Type B pancreatic cell (in vitro differentiated cells): ENCODE measurements at regions not wholly inside any gene's neighbourhood (a gene's known extent, or its start where the extent isn't known, plus 50 kb on each side); places are given as distances from the start of the nearest gene placed in this dataset.

Experiments used
- DNase-seq: peaks from one replicate; pipeline ENCODE4 v3.0.0; 2021; ENCODE audit warnings: mixed read lengths; ENCODE audit not compliant: unreplicated experiment; ENCODE audit errors: extremely low spot score
- H3K27ac Mint-ChIP-seq: 2 replicates; pipeline ENCODE4 v1.8.0; 2021; ENCODE audit warnings: mild to moderate bottlenecking, mixed read lengths
- H3K27me3 Mint-ChIP-seq: 2 replicates; pipeline ENCODE4 v1.8.0; 2021; ENCODE audit warnings: mixed read lengths
- H3K36me3 Mint-ChIP-seq: 2 replicates; pipeline ENCODE4 v1.8.0; 2021; ENCODE audit warnings: mixed read lengths
- H3K4me1 Mint-ChIP-seq: one replicate; pipeline ENCODE4 v1.8.0; 2021; ENCODE audit warnings: mixed read lengths; ENCODE audit not compliant: unreplicated experiment
- H3K4me3 Mint-ChIP-seq: 2 replicates; pipeline ENCODE4 v1.8.0; 2021; ENCODE audit warnings: mild to moderate bottlenecking, mixed read lengths
- H3K9me3 Mint-ChIP-seq: 2 replicates; pipeline ENCODE4 v1.8.0; 2021; ENCODE audit warnings: mixed read lengths
- CTCF ChIP-seq: fragments of 200-600 bp; sonication (generic); conservative IDR thresholded peaks from 2 replicates; pipeline ENCODE4 v1.5.0; 2021; ENCODE audit warnings: antibody characterized with exemption, mild to moderate bottlenecking

GRCh38 chr20:60900618-60901017, 351.4 kb upstream of the CDH4 start:
- no peak for TF ChIP-seq CTCF
- peaks cover 3% of the 10 kb centered on the region for H3K27me3 Mint-ChIP-seq
- DNase-seq, result no peak
- no peak overlapping the region for H3K4me3 Mint-ChIP-seq
- peaks cover 4% of the 10 kb centered on the region for H3K9me3 Mint-ChIP-seq
- no peaks in the 10 kb centered on the region for H3K4me1 Mint-ChIP-seq
- H3K27ac Mint-ChIP-seq, result no peak overlapping the region
- H3K36me3 Mint-ChIP-seq, result no peaks in the 10 kb centered on the region

DNA sequence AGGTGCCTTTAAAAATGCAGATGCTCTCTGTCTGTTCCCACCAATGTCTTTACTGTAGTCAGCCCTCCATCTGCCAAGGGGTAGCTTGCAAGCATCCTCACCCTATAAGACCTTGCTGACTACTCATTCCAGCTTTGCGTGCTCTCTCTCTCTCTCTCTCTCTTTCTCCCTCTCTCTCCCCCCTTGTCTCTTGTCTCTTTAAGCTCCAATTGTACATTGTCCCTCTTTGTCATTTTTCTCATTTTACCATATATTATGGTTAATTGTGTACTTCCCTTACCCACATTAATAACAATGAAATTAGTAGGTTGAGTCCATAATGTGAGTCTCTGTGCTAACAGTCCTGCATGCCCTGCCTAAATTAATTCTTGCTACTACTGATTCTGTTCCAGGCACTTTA, 350.2 kb upstream of the CDH4 start:
- Mint-ChIP-seq H3K9me3 (peaks cover 4% of the 10 kb centered on the region), H3K4me1 (no peaks in the 10 kb centered on the region), H3K36me3 (no peaks in the 10 kb centered on the region), H3K4me3 (no peak overlapping the region), H3K27me3 (peaks cover 3% of the 10 kb centered on the region), H3K27ac (no peak overlapping the region)
- TF ChIP-seq CTCF, result no peak
- DNase-seq, result no peak

- Mint-ChIP-seq H3K27ac (no peak overlapping the region), H3K36me3 (no peaks in the 10 kb centered on the region), H3K27me3 (peaks cover 3% of the 10 kb centered on the region), H3K4me3 (no peak overlapping the region), H3K9me3 (peaks cover 4% of the 10 kb centered on the region), H3K4me1 (no peaks in the 10 kb centered on the region)
- TF ChIP-seq CTCF, result no peak
- DNase-seq, result no peak
Observed at GRCh38 chr20:60903325-60903971, 348.6 kb upstream of the CDH4 start.

DNA sequence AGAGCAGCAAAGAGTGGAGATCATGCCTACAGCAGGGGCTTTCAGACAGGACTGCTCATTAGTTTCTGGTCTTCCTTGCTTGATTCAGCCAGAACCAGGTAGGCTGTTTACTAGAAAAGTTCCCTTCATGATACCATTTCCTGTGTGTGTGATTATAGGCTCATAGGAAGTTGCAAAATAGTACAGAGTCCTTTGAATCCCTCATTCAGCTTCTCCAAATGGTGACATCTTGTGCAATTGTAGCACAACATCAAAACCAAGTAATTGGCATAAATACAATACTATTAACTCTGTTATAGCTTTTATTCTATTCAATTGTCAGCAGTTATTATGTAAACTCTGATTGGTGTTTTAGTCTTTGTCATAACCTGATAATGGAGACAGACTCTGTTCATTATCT, 347.3 kb upstream of the CDH4 start:
- no peak for TF ChIP-seq CTCF
- Mint-ChIP-seq H3K4me1 (no peaks in the 10 kb centered on the region), H3K27me3 (peaks cover 3% of the 10 kb centered on the region), H3K9me3 (peaks cover 4% of the 10 kb centered on the region), H3K27ac (no peak overlapping the region), H3K4me3 (no peak overlapping the region), H3K36me3 (no peaks in the 10 kb centered on the region)
- DNase-seq, result no peak

GRCh38 chr20:60905919-60906318, 346.1 kb upstream of the CDH4 start:
- H3K27me3 Mint-ChIP-seq, result peaks cover 3% of the 10 kb centered on the region

More at GRCh38 chr20:60905919-60906318, 346.1 kb upstream of the CDH4 start:
- no peak for DNase-seq
- no peaks in the 10 kb centered on the region for H3K36me3 Mint-ChIP-seq
- H3K27ac Mint-ChIP-seq, result no peak overlapping the region
- H3K4me1 Mint-ChIP-seq, result no peaks in the 10 kb centered on the region
- H3K9me3 Mint-ChIP-seq, result peaks cover 4% of the 10 kb centered on the region
- no peak for TF ChIP-seq CTCF
- no peak overlapping the region for H3K4me3 Mint-ChIP-seq
